Anterior cingulate cortex (tissue), 58 donors: ENCODE measurements at regions not wholly inside any gene's neighbourhood (a gene's known extent, or its start where the extent isn't known, plus 50 kb on each side); places are given as distances from the start of the nearest gene placed in this dataset.
A peak's percentile ranks its signal among the peaks of the same experiment; 100 is the strongest.

Experiments used
- DNase-seq, 58 donors: peaks; one replicate each; lab custom pipeline; 2025; lab: John Stamatoyannopoulos, UW

- no peak for DNase-seq
Observed at GRCh38 chr5:134063188-134063820, 51.2 kb upstream of the TCF7 start.

GRCh38 chr5:134059758-134060495, 54.6 kb upstream of the TCF7 start:
- DNase-seq = peak in 5 of 58 donors; percentile 6 to 17 (median 8)

- DNase-seq = no peak
Observed at GRCh38 chr5:134055015-134055414, 50.2 kb upstream of the VDAC1 start.
